HG03064 (cell line): ENCODE measurements at regions not wholly inside any gene's neighbourhood (a gene's known extent, or its start where the extent isn't known, plus 50 kb on each side); places are given as distances from the start of the nearest gene placed in this dataset.

Experiments used
- ATAC-seq: cut with Tn5 transposase; IDR thresholded peaks from one replicate; pipeline ENCODE4 v1.9.1; 2021; ENCODE audit warnings: low read depth; ENCODE audit not compliant: unreplicated experiment

DNA sequence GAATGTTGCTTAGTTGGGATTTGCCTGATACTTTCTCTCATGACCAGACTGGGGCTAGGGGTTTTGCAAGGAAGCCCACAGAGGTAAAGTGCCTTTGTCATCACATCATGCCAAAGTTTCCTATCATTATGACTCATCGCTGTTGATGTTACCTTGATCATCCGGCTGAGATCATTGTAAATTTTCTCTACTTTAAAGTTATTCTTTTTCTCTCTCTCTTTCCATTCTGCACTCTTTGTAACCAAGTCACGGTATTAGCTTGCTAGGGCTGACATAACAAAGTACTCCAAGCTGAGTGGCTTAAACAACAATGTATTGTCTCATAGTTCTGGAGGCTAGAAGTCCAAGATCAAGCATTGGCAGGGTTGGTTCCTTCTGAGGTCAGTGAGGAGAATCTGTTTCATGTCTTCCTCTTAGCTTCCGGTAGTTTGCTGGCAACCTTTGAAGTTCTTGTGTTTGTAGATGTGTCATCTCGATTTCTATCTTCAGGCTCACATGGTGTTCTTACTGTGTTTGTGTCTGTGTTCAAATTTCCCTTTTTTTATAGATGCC lies 113.0 kb downstream of the DTHD1 start:
- no peak for ATAC-seq

DNA sequence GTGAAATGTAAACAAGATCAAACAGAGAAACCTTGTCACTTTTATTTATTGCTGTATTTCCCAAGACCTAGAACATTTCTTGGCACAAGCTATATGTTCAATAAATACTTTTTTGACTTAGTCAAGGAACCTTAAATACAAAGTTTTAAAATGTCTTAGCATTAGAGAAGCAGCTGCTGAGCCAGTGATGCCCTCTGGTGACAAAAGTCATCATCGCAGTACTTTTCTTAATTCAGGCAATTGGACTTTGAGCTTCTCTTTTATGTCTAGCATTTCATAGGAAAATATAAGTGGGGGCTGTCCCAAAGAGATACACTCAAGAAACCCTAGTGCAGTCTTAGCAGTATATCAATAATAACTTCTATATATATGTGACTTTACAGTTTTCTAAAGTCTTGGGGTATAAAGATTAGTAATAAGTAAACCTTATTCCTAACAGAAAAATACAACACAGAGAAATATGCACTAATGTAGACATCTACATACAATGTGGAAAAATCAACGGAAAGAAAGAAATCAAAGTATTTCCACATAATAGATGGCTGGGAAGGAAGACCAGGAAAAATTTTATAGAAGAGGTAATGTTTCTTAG lies 118.4 kb downstream of the DTHD1 start:
- ATAC-seq = no peak

DNA sequence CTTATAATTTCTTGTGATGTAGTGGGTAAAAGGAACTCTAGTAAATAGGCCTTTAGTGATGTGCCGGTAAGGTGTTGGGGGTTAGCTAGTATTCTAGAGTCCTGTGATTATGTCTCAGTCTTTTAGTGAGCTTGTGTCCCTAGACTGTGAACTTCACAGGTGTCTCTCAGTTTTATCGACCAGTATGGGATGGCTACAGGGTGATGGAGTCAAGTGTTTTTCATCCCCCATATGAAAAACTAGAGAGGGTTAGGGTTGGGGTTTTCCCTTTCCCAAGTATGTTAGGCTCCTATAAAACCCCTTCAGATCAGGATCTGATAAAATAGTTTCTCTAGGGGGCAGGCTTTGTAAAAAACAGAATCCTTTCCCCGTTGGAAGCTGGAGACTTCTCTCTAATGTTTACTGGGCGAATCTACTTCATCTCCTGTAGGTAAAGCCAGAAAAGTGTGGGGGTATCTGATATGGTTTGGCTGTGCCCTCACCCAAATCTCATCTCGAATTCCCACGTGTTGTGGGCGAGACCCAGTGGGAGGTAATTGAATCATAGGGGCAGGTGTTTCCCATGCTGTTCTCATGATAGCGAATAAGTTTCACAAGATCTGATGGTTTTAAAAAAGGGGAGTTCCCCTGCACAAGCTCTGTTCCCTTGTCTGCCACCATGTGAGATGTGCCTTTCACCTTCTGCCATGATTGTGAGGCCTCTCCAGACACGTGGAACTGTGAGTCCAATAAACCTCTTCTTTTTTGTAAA lies 120.8 kb downstream of the DTHD1 start:
- ATAC-seq = no peak

DNA sequence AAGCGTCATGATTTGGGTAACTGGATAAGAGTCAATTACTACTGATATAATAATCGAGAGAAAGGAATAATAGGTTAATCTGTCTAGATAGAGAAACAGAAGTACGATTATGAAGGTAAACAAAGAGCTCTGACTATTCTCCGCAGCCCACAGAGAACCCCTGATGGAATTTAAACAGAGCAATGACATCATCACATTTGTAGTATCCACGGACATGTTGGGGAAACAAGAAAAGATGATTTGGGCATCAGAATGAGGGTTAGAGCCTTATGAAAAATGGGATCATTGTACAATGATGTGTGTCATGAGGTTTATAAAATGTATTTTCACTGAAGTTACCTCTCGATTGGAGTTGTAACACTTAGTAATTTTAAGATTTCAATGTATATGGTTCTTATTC lies 129.9 kb downstream of the DTHD1 start:
- no peak for ATAC-seq

DNA sequence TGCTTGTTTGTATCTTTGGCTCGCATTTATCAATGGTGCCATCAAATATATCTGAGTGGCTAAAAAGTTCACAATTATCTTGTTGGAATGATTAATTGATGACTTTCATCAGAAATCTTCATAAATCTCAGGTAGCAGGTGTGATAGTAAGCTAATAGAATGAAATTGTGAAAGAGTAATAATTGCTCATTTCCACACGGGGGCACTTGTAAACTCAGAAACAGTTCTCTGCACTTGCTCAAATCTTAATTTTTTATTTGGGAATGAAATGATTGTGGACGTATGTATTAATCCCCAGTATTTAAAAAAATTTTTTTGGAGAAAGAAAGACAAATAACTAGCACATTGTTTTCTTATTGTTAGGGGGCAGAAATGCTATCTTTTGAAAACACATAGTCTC lies 132.8 kb downstream of the DTHD1 start:
- no peak for ATAC-seq

DNA sequence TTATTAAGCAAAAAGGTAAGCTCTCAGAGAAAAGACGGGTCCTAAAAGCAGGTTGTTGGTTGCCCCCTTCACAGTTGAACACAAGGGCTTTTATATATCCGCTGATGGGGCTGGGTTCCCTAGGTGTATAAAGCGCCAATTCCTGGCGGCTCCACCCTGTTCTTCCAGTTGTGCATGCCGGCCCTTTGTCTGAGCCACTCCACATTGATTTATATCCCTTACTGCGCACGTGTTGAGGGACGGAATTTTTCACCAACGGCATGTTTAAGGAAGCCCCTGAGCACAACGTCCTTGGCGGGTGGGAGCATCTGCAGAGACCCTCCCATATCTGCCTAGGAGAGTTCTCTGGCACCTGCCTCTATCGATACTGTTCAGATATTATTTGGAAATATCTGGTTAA lies 135.7 kb downstream of the DTHD1 start:
- no peak for ATAC-seq

DNA sequence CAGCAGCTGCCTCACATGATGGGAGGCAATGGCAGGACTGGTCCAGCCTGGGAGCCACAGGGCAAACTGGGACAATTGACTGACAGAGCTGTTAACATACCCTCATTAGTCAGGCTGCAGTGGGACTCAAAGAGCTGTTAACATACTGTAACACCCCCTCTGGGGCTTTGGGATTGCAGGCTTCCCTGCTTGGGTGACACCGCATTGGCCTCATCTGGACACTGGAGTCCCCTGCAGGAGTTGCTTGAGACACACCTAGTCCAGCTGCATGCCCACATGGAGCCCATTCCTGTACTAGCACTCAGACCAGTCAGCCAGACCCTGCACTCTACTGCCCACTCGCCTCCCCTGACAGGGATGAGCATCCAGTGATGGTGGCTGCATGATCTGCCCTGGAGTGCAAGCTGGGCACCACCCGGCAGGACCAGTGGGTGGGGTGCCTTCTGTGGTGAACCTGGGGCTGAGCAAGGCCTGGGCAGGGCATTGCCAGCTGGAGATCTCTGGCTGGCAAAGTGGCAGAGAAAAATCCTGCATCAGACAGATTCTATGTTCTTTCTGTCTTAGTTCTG lies 138.8 kb downstream of the DTHD1 start:
- no peak for ATAC-seq

DNA sequence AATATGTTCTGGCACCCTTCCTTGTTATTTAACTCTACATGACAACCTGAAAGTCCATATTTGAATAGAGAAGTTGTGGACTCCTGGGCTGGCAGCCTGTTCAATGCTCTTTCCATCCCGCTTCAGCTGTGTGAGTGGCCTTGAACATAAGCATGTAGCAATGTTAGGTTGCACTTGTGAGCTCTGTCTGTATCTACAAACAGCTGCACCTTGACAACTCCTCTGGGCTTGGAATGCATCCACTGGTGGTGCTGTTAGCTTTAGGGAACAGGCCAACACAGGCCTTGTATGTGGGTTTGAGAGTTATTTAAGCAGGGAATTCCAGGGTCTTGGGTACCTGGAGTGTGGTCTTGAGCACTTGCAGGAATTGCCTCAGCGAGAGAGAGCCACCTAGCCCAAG lies 141.2 kb downstream of the DTHD1 start:
- no peak for ATAC-seq

DNA sequence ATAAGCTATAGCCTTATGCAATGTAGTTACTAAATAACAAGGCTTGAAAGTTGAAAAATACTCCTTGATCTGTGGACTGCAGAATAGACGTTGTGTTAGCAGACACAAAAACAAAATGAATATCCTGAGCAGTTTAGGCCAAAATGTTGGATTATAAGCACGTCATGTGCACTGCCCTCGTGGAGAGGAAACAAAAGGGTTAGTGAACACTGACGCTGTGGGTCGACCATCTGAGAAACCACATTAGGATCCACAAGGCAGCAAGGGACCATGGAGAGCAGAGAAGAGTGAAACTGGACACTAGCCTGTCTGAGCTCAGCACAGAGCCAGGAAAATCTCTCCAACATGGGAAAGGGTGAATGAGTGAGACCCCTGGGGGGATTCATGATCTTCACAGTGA lies 145.3 kb downstream of the DTHD1 start:
- no peak for ATAC-seq

DNA sequence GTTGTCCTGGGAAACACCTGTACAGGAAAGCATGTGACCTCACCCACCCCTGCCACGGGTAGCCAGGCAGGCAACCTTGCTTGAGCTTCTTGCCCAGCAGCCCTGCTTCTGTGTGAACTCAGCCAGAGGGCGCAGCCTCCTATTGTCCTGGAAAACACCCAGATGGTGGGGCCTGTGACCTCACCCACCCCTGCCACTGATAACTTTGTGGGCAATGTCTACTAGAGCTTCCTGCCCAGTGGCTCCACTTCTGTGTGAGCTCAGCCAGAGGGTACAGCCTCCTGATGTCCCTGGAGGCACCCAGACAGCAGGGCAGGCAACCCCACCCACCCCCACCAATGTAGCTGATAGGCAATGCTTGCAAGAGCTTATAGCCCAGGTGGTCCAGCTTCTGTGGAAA lies 146.3 kb downstream of the DTHD1 start:
- ATAC-seq = no peak

DNA sequence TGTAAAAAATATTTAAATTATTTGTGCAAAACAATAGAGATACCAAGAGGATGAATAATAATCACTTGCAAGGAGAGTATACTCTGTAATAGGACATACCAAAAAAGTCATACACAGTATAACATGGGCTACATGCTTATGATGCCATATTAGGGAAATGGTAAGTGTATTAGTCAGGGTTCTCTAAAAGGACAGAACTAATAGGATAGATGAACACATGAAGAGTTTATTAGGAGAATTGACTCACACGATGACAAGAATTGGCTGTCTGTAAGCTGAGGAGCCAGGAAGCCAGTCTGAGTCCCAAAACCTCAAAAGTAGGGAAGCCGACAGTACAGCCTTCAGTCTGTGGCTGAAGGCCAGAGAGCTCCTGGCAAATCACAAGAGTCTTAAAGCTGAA lies 151.2 kb downstream of the DTHD1 start:
- ATAC-seq = no peak

DNA sequence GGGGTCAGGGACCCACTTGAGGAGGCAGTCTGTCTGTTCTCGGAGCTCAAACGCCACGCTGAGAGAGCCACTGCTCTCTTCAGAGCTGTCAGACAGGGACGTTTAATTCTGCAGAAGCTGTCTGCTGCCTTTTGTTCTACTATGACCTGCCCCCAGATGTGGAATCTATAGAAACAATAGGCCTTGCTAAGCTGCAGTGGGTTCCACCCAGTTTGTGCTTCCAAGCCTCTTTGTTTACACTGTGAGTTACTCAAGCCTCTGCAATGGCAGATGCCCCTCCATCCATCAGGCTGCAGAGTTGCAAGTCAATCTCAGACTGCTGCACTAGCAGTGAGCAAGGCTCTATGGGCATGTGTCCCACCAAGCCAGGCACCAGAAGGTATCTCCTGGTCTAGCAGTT lies 158.1 kb downstream of the DTHD1 start:
- no peak for ATAC-seq

DNA sequence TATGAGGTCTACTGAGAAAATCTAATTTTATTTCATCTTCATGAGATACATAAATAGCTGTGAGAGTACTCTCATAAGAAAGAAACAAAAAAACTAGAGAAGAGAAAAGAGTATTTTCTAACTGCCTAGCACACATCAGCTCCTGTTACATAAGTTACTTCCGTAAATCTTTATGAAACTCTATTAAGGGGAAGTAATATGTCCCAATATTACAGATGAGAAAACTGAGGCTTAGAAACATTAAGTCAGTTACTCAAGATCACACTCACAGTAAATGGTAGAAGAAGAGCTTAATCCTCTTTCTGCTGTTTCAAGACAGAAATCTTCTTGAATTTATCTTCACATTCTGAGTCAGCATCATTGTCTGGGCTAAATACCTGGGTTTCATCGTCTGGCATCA lies 164.1 kb downstream of the DTHD1 start:
- ATAC-seq = no peak

DNA sequence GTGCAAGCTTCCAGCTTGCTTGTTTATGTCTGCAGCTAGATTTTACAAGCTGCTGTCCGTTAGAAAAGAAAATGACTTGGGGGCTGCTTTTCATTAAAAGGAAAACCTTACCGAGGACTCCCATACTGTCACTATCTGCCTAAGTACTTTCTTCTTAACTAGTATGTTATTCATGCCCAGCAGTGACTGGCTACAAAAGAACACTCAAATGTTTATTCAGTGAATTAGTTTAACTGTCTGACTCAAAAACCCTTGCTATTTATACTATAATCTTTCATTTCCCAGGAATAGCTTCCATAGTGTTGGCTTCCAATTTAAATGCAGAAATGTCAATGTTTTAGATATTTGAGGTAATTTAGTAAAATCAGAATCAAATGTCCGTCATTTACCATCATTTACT lies 164.9 kb downstream of the DTHD1 start:
- ATAC-seq = no peak

DNA sequence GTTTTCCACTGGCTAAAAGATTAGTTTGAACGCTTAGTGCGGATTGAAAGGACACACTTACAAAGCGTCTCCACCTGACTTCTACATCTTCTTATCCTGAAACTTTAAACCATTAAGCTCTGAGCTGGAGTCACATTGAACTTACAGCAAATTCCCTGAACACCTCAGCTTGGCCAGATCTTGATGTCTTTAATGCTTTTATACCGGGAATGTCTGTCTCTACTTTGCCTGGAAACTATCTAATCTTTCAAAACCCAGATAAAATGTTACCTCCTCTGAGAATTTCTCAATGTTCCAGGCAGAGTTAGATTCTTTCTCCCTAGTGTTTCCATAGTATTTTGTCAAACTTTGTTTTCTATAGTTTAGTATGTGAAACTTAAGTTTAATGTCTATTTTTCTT lies 179.9 kb downstream of the DTHD1 start:
- no peak for ATAC-seq

DNA sequence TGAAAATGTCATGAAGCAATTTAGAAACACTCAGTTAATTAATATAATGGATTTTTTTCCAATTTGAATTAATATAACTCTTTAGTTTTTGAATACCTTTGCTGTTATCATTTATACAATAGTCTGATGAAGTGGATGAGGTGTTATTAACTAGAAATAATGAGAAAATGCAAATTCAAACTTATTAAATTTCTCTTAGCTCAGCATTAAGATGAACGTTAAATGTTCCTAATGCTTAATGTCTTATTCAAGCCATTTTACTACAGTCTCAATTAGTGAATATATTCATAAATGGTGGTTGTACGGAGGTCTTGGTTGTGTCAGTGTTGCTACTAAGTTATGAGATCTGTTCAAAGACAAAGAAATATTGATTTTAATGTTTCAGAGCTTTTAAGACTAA lies 186.3 kb downstream of the DTHD1 start:
- no peak for ATAC-seq

DNA sequence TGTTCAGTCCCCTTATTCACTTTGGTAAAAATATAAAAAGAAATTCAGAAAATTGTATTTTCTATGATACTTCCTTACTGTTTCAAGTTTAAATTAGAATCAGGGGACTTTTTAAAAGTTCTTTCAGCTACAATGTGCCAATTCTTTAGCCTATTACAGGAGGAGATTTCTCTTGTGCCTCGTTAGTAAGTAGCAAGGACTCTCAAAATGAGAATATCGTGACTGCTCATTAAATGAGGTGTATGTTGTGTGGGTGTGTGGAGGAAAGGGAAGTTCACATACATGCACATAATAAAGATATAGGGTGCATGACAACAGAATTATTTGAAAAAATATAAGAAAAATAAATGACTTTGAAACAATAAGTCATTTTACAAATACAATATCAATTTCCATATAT lies 190.5 kb downstream of the DTHD1 start:
- ATAC-seq = no peak

DNA sequence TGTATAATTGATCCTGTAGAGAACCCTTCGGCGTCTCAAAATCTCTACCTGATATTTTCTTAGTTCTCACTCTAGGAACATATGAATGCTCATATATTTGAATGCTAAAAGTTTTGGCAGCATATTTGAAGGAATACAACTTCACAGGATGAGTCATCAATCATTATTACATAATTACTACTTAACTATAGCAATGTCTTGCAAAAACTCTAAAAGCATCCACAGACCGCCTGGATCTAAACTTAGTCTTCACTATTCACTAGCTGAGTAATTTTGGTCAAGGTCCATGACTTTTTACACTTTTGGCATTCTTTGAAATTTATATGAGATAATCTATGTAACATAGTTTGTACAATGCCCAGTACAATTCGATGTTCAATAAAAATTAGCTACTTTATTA lies 194.7 kb downstream of the DTHD1 start:
- ATAC-seq = no peak

DNA sequence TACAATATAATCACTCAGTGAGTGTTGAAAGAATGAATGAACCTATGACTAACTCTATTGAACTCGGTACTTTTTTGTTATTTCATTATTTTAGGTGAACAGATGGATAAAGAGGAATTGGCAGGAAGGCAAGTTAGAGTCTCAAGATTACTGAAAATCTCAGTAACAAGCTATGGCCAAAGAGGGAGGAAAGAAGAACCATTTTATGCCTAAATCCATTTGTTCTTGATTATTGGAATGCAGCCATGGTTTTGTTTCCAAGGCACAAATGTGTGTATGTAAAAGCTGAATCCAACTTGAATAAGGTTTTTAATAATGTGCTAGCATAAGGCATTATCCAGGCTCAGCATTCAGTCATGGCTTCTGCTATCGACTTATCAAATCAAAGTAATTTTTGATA lies 196.4 kb downstream of the DTHD1 start:
- no peak for ATAC-seq

DNA sequence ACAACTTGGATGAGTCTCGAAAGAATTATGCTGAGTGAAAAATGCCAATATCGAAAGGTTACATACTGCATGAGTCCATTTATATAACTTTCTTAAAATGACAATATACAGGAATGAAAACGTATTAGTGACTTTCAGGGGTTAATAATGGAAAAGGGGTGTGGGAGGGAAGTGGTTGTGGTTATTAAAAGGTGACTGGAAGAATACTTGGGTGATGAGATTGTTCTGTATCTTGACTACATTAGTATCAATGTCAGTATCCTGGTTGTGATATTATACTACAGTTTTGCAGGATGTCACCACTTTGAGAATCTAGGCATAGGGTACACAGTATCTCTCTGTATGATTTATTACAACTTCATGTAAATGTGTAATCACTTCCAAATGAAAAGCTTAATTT lies 204.5 kb downstream of the DTHD1 start:
- no peak for ATAC-seq

DNA sequence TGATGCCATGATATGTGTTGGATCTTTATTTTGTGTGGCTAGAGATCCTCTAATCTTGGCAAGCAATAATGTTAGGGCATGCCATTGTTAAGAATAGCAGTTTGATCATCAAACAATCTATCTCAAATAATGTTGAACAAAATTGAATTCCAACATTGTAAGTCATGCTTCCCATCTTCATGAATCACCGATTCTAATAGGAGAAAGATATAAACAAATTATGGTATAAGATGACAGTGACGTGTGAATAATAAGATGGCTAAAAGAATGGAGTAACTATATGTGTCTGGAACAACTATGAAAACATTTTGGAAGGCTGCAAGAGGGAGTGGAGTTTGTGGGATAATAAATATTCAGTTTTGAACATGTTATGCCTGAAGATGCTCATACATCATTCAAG lies 208.4 kb downstream of the DTHD1 start:
- ATAC-seq = no peak

DNA sequence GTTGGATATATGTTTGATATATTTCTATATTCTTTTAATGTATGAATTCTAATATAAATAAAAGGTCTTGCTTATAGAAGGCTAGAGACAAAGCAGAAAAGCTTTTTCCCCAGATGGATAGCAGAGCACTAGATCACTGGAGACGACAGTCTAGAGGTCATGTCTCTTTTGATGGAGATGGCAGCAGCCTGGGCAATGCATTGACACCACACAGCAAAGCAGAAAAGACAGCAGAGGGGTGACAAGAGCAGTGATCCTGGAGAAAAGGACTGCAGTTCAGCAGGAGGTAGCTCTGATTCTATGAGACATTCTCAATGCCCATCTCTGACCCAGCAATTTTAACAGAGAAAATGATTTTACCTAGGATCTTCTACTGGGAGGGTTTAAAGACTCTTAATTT lies 210.6 kb downstream of the DTHD1 start:
- no peak for ATAC-seq
